CD4-positive, alpha-beta T cell (primary cell): ENCODE measurements at regions not wholly inside any gene's neighbourhood (a gene's known extent, or its start where the extent isn't known, plus 50 kb on each side); places are given as distances from the start of the nearest gene placed in this dataset. TPM values are rescaled to one million over a fixed set of nuclear protein-coding genes. Genes with fewer than 3 reads are reported as not detected.
"Not testable (repeated sequence)": the region's sequence is repeated elsewhere in the genome, so short reads cannot be mapped to it uniquely, and the experiment has no call there.

ENCODE experiments used
- ATAC-seq: fragments of 200-7000 bp; cut with Tn5 transposase; one replicate; pipeline ENCODE4 v1.10.0; 2022; ENCODE audit warnings: mild to moderate bottlenecking; ENCODE audit not compliant: poor library complexity
- CTCF ChIA-PET: fragments of 350-600 bp; sonication (Branson Sonifier 250); formaldehyde crosslinking; loops from one replicate; lab custom pipeline; 2021; ENCODE audit warnings: antibody characterized with exemption, inconsistent platforms; lab: Charles Lee
- POLR2A ChIA-PET: fragments of 350-600 bp; sonication (Branson Sonifier 250); formaldehyde crosslinking; loops from one replicate; lab custom pipeline; 2021; ENCODE audit warnings: antibody characterized with exemption, inconsistent platforms; lab: Charles Lee
- DNase-seq, 14 experiments: peaks; one replicate each; pipeline ENCODE4 v3.0.0-alpha.2; 2013 to 2020; ENCODE audit warnings: mixed read lengths in 2 of 14
- H3K27ac ChIP-seq, 2 donors: one replicate each; pipeline versions ENCODE4 v1.5.1 to v1.7.0; 2013; ENCODE audit warnings: low read length in 2 of 2, low read depth in 1 of 2, mild to moderate bottlenecking in 1 of 2
- H3K27me3 ChIP-seq, 2 experiments: 1 replicate in 1 of 2; 2 replicates in 1 of 2; pipeline versions ENCODE4 v1.6.1 to v1.7.0; 2013; ENCODE audit warnings: low read length in 2 of 2, control low read depth in 1 of 2, mild to moderate bottlenecking in 1 of 2, moderate library complexity in 1 of 2; ENCODE audit not compliant: insufficient read depth in 2 of 2, control insufficient read depth in 1 of 2
- H3K36me3 ChIP-seq: one replicate; pipeline ENCODE4 v1.6.1; 2013; ENCODE audit warnings: low read length, control low read depth; ENCODE audit not compliant: insufficient read depth
- H3K4me1 ChIP-seq: one replicate; pipeline ENCODE4 v1.6.1; 2013; ENCODE audit warnings: low read length, control low read depth; ENCODE audit not compliant: insufficient read depth
- H3K4me3 ChIP-seq: one replicate; pipeline ENCODE4 v1.5.1; 2013; ENCODE audit warnings: mild to moderate bottlenecking, low read length, moderate library complexity
- H3K9me3 ChIP-seq, 2 experiments: 1 replicate in 1 of 2; 2 replicates in 1 of 2; pipeline versions ENCODE4 v1.6.1 to v1.7.0; 2013; ENCODE audit warnings: low read length in 2 of 2, mild to moderate bottlenecking in 2 of 2, control low read depth in 1 of 2, moderate library complexity in 1 of 2; ENCODE audit not compliant: control insufficient read depth in 1 of 2, insufficient read depth in 1 of 2
- H3K27ac Mint-ChIP-seq: one replicate; pipeline ENCODE4 v1.8.0; 2020; ENCODE audit warnings: mixed read lengths
- H3K27me3 Mint-ChIP-seq: one replicate; pipeline ENCODE4 v1.8.0; 2021; ENCODE audit warnings: mixed read lengths
- H3K36me3 Mint-ChIP-seq: one replicate; pipeline ENCODE4 v1.8.0; 2021; ENCODE audit warnings: low read depth, mixed read lengths
- H3K4me1 Mint-ChIP-seq: one replicate; pipeline ENCODE4 v1.8.0; 2021; ENCODE audit warnings: low read depth, mixed read lengths
- H3K4me3 Mint-ChIP-seq: one replicate; pipeline ENCODE4 v1.8.0; 2020; ENCODE audit warnings: mild to moderate bottlenecking, mixed read lengths
- H3K9me3 Mint-ChIP-seq: one replicate; pipeline ENCODE4 v1.8.0; 2020; ENCODE audit warnings: mixed read lengths
- CTCF ChIP-seq: fragments of 200-600 bp; IDR thresholded peaks from one replicate; pipeline ENCODE4 v1.8.0; 2022; ENCODE audit warnings: antibody characterized with exemption, mild to moderate bottlenecking
- intact Hi-C, 2 experiments: fragments of 100-400 bp; cut with DNase I in 1 of 2; cut with micrococcal nuclease in 1 of 2; formaldehyde crosslinking; loops; one replicate each; pipeline versions ENCODE4 v1.15.1 to v1.9.0; 2023 to 2025; cut with DNase I, micrococcal nuclease
- microRNA-seq: library from miRNA; unstranded; fragments of <30 nt; microRNA quantifications from one replicate; pipeline ENCODE4 v1.2.0, GENCODE V29; 2021; ENCODE audit warnings: borderline microRNAs expressed, borderline replicate concordance

GRCh38 chr9:63728287-63728686 lies 1556.7 kb downstream of the FOXD4L5 start:
- Histone ChIP-seq H3K4me1 (no peaks in the 10 kb centered on the region), H3K27me3 (no peaks in the 10 kb centered on the region), H3K36me3 (no peaks in the 10 kb centered on the region), H3K27ac (no peak overlapping the region), H3K9me3 (peaks cover 0 to 25% of the 10 kb centered on the region in 2 experiments), H3K4me3 (no peak overlapping the region)
- H3K4me3 Mint-ChIP-seq: no peak overlapping the region
- H3K36me3 Mint-ChIP-seq: no peaks in the 10 kb centered on the region
- H3K4me1 Mint-ChIP-seq: no peaks in the 10 kb centered on the region
- intact Hi-C loops: no loop called here
- no peaks in the 10 kb centered on the region for H3K9me3 Mint-ChIP-seq
- ChIA-PET CTCF (no interaction called here), POLR2A (no interaction called here)
- no peak for ATAC-seq
- TF ChIP-seq CTCF: no peak
- DNase-seq: peak in 1 of 14 experiments; percentile 2
- no peaks in the 10 kb centered on the region for H3K27me3 Mint-ChIP-seq
- no peak overlapping the region for H3K27ac Mint-ChIP-seq

GRCh38 chr9:63708285-63708684 lies 1576.7 kb downstream of the FOXD4L5 start:
- H3K4me1 ChIP-seq, H3K4me3 Mint-ChIP-seq, H3K4me1 Mint-ChIP-seq, intact Hi-C loops, ATAC-seq, H3K27ac ChIP-seq, H3K27ac Mint-ChIP-seq, H3K9me3 Mint-ChIP-seq, H3K36me3 Mint-ChIP-seq, H3K27me3 ChIP-seq, H3K27me3 Mint-ChIP-seq, H3K4me3 ChIP-seq, POLR2A ChIA-PET, H3K36me3 ChIP-seq, DNase-seq, CTCF ChIA-PET: not testable (repeated sequence)
- H3K9me3 ChIP-seq: peaks cover 0 to 70% of the 10 kb centered on the region in 2 experiments

- CTCF ChIA-PET, H3K27me3 ChIP-seq, H3K4me1 ChIP-seq, H3K27ac Mint-ChIP-seq, H3K27me3 Mint-ChIP-seq, ATAC-seq, H3K9me3 Mint-ChIP-seq, intact Hi-C loops, H3K4me3 ChIP-seq, H3K36me3 ChIP-seq, H3K36me3 Mint-ChIP-seq, H3K27ac ChIP-seq, H3K4me3 Mint-ChIP-seq, H3K4me1 Mint-ChIP-seq, POLR2A ChIA-PET: not testable (repeated sequence)
- H3K9me3 ChIP-seq: peaks cover 0 to 65% of the 10 kb centered on the region in 2 experiments
- DNase-seq: peak in 1 of 14 experiments; percentile 2
These were observed 1580.6 kb downstream of the FOXD4L5 start for GRCh38 chr9:63704456-63704855.

GRCh38 chr9:63703670-63704069 lies 1581.3 kb downstream of the FOXD4L5 start:
- peak in 10 of 14 experiments; percentile 8 to 47 (median 16) for DNase-seq
- H3K9me3 Mint-ChIP-seq, H3K27me3 Mint-ChIP-seq, POLR2A ChIA-PET, ATAC-seq, H3K4me1 Mint-ChIP-seq, intact Hi-C loops, H3K27me3 ChIP-seq, H3K36me3 ChIP-seq, H3K27ac ChIP-seq, H3K4me3 ChIP-seq, CTCF ChIA-PET, H3K36me3 Mint-ChIP-seq, H3K27ac Mint-ChIP-seq, H3K4me1 ChIP-seq, H3K4me3 Mint-ChIP-seq: not testable (repeated sequence)
- peaks cover 0 to 59% of the 10 kb centered on the region in 2 experiments for H3K9me3 ChIP-seq

- H3K36me3 Mint-ChIP-seq, POLR2A ChIA-PET, intact Hi-C loops, H3K27ac ChIP-seq, H3K9me3 Mint-ChIP-seq, DNase-seq, H3K4me3 Mint-ChIP-seq, ATAC-seq, H3K27me3 Mint-ChIP-seq, H3K4me1 ChIP-seq, H3K27me3 ChIP-seq, H3K4me3 ChIP-seq, H3K36me3 ChIP-seq, CTCF ChIA-PET, H3K27ac Mint-ChIP-seq, H3K4me1 Mint-ChIP-seq: not testable (repeated sequence)
- peaks cover 0 to 54% of the 10 kb centered on the region in 2 experiments for H3K9me3 ChIP-seq
These were observed 1581.8 kb downstream of the FOXD4L5 start for GRCh38 chr9:63703138-63703665.

Small RNA genes in the stretch of these regions (microRNA-seq; reads per million reads assigned to microRNA genes)
- not detected for gene MIR4477B
